B cell (primary cell): ENCODE measurements at regions not wholly inside any gene's neighbourhood (a gene's known extent, or its start where the extent isn't known, plus 50 kb on each side); places are given as distances from the start of the nearest gene placed in this dataset.

ENCODE experiments used
- ATAC-seq: fragments of 200-7000 bp; cut with Tn5 transposase; one replicate; pipeline ENCODE4 v1.10.0; 2021; ENCODE audit warnings: low read depth, mild to moderate bottlenecking, moderate number of reproducible peaks, moderate library complexity
- CTCF ChIA-PET: fragments of 350-600 bp; sonication (Branson Sonifier 250); formaldehyde crosslinking; loops from one replicate; lab custom pipeline; 2021; ENCODE audit warnings: antibody characterized with exemption, inconsistent platforms; lab: Charles Lee
- POLR2A ChIA-PET: fragments of 350-600 bp; sonication (Branson Sonifier 250); formaldehyde crosslinking; loops from one replicate; lab custom pipeline; 2021; ENCODE audit warnings: antibody characterized with exemption; lab: Charles Lee
- DNase-seq: peaks from one replicate; pipeline ENCODE4 v3.0.0; 2013
- H2AFZ ChIP-seq: 2 replicates; pipeline ENCODE4 v1.6.1; 2012; ENCODE audit warnings: mild to moderate bottlenecking, low read depth, low read length; ENCODE audit not compliant: insufficient read depth, poor library complexity, severe bottlenecking
- H3K27ac ChIP-seq, 2 donors: 1 replicate in 1 of 2; 2 replicates in 1 of 2; pipeline ENCODE4 v1.5.1; 2012 to 2013; ENCODE audit warnings: low read length in 2 of 2, mild to moderate bottlenecking in 2 of 2, moderate library complexity in 1 of 2
- H3K27me3 ChIP-seq, 4 experiments: fragments of 200-600 bp in 1 of 4; sonication (generic) in 1 of 4; replicated peaks in 1 of 4; 1 replicate in 2 of 4; 2 replicates in 2 of 4; pipeline versions ENCODE4 v1.6.1 to v1.7.0; 2013 to 2016; ENCODE audit warnings: low read length in 3 of 4, mild to moderate bottlenecking in 2 of 4, mixed read lengths in 1 of 4, moderate library complexity in 1 of 4; ENCODE audit not compliant: insufficient read depth in 4 of 4, control insufficient read depth in 3 of 4; ENCODE audit errors: control extremely low read depth in 1 of 4
- H3K36me3 ChIP-seq, 2 experiments: replicated peaks in 1 of 2; 1 replicate in 1 of 2; 2 replicates in 1 of 2; pipeline versions ENCODE4 v1.6.1 to v1.7.1; 2013; ENCODE audit warnings: low read length in 1 of 2; ENCODE audit not compliant: insufficient read depth in 2 of 2, control insufficient read depth in 1 of 2; ENCODE audit errors: control extremely low read depth in 1 of 2, extremely low read depth in 1 of 2
- H3K4me1 ChIP-seq, 2 donors: fragments of 200-600 bp in 1 of 2; sonication (generic) in 1 of 2; 1 replicate in 1 of 2; 2 replicates in 1 of 2; pipeline versions ENCODE4 v1.5.1 to v1.6.1; 2013 to 2017; ENCODE audit warnings: low read length in 2 of 2; ENCODE audit not compliant: control insufficient read depth in 2 of 2, insufficient read depth in 2 of 2
- H3K4me2 ChIP-seq: replicated peaks from 2 replicates; pipeline ENCODE3; 2012; ENCODE audit warnings: mild to moderate bottlenecking, low read depth, low read length; ENCODE audit not compliant: poor library complexity, severe bottlenecking
- H3K4me3 ChIP-seq, 5 experiments: fragments of 200-600 bp in 1 of 5; sonication (generic) in 1 of 5; 1 replicate in 3 of 5; 2 replicates in 2 of 5; pipeline versions ENCODE4 v1.5.1 to v1.7.0; 2011 to 2016; ENCODE audit warnings: low read length in 4 of 5, mild to moderate bottlenecking in 4 of 5, low read depth in 2 of 5, control low read depth in 1 of 5, moderate library complexity in 1 of 5; ENCODE audit not compliant: insufficient read depth in 1 of 5; ENCODE audit errors: control extremely low read depth in 1 of 5, extremely low read depth in 1 of 5
- H3K79me2 ChIP-seq: fragments of 200-600 bp; sonication (generic); one replicate; pipeline ENCODE4 v1.6.0; 2016; ENCODE audit warnings: low read length; ENCODE audit not compliant: control insufficient read depth, insufficient read depth
- H3K9ac ChIP-seq: fragments of 200-600 bp; sonication (generic); 2 replicates; pipeline ENCODE4 v1.6.1; 2017; ENCODE audit warnings: mild to moderate bottlenecking, low read length, moderate library complexity
- H3K9me3 ChIP-seq, 3 donors: one replicate each; pipeline versions ENCODE4 v1.6.1 to v1.7.1; 2013; ENCODE audit warnings: low read length in 2 of 3; ENCODE audit not compliant: control insufficient read depth in 2 of 3, insufficient read depth in 1 of 3; ENCODE audit errors: control extremely low read depth in 1 of 3
- H4K20me1 ChIP-seq: 2 replicates; pipeline ENCODE4 v1.6.0; 2012; ENCODE audit warnings: mild to moderate bottlenecking, low read length; ENCODE audit not compliant: insufficient read depth, control insufficient read depth, poor library complexity, severe bottlenecking
- H3K27ac Mint-ChIP-seq: one replicate; pipeline ENCODE4 v1.8.0; 2021; ENCODE audit warnings: mixed read lengths
- H3K27me3 Mint-ChIP-seq: one replicate; pipeline ENCODE4 v1.8.0; 2021; ENCODE audit warnings: mixed read lengths
- H3K4me1 Mint-ChIP-seq: one replicate; pipeline ENCODE4 v1.8.0; 2021; ENCODE audit warnings: mixed read lengths
- H3K4me3 Mint-ChIP-seq: one replicate; pipeline ENCODE4 v1.8.0; 2021; ENCODE audit warnings: mixed read lengths
- H3K9me3 Mint-ChIP-seq: one replicate; pipeline ENCODE4 v1.8.0; 2022; ENCODE audit warnings: mixed read lengths; ENCODE audit not compliant: insufficient read depth
- CTCF ChIP-seq: fragments of 200-600 bp; IDR thresholded peaks from one replicate; pipeline ENCODE4 v1.8.0; 2022; ENCODE audit warnings: antibody characterized with exemption, mild to moderate bottlenecking
- EZH2 ChIP-seq: IDR thresholded peaks from 2 replicates; pipeline ENCODE4 v1.6.1; 2012; ENCODE audit warnings: borderline replicate concordance, low read depth, mild to moderate bottlenecking, moderate library complexity, low read length; ENCODE audit not compliant: insufficient read depth, poor library complexity, severe bottlenecking
- WGBS: methylation state at CpG from one replicate; pipeline ENCODE4 v1.1.5; 2013; ENCODE audit warnings: missing lambda C conversion rate; ENCODE audit not compliant: insufficient coverage; 5-methylcytosine and 5-hydroxymethylcytosine counted together
- intact Hi-C: fragments of 100-400 bp; cut with micrococcal nuclease; formaldehyde crosslinking; loops from one replicate; pipeline ENCODE4 v1.10.0; 2022

GRCh38 chr18:78601923-78602322 is 377.7 kb upstream of the SALL3 start:
- 68% methylated on average over 3 of the region's 7 CpGs for WGBS
- CTCF ChIA-PET = no interaction called here
- intact Hi-C loops = no loop called here

GRCh38 chr18:78602430-78602829 is 377.2 kb upstream of the SALL3 start:
- ATAC-seq (no peak), DNase-seq (no peak)
- ChIA-PET CTCF (no interaction called here), POLR2A (no interaction called here)
- TF ChIP-seq CTCF (no peak), EZH2 (no peak)
- H3K27me3 ChIP-seq = no peaks in the 10 kb centered on the region
- no peaks in the 10 kb centered on the region for H3K27me3 Mint-ChIP-seq
- no peak overlapping the region for H2AFZ ChIP-seq
- H3K9me3 ChIP-seq = peaks cover 0 to 32% (median 0%) of the 10 kb centered on the region in 3 donors
- intact Hi-C loops = no loop called here
- no peak overlapping the region for H3K9ac ChIP-seq
- H3K27ac Mint-ChIP-seq = no peak overlapping the region
- H3K4me1 Mint-ChIP-seq = no peaks in the 10 kb centered on the region
- H3K27ac ChIP-seq = no peak overlapping the region
- no peaks in the 10 kb centered on the region for H4K20me1 ChIP-seq
- no peak overlapping the region for H3K4me3 Mint-ChIP-seq
- H3K4me1 ChIP-seq = no peaks in the 10 kb centered on the region
- no peak overlapping the region for H3K4me3 ChIP-seq
- no peaks in the 10 kb centered on the region for H3K79me2 ChIP-seq
- WGBS = 90% methylated on average over 11 of the region's 12 CpGs
- no peaks in the 10 kb centered on the region for H3K36me3 ChIP-seq
- H3K9me3 Mint-ChIP-seq = peaks cover 5% of the 10 kb centered on the region
- no peak overlapping the region for H3K4me2 ChIP-seq

More at GRCh38 chr18:78601923-78602322, 377.7 kb upstream of the SALL3 start:
- H3K27me3 Mint-ChIP-seq = no peaks in the 10 kb centered on the region
- H3K9ac ChIP-seq = no peak overlapping the region
- H3K79me2 ChIP-seq = no peaks in the 10 kb centered on the region
- no peak overlapping the region for H3K27ac ChIP-seq
- POLR2A ChIA-PET = no interaction called here
- no peak for TF ChIP-seq EZH2
- no peak for TF ChIP-seq CTCF
- no peak overlapping the region for H3K4me3 ChIP-seq
- H3K27ac Mint-ChIP-seq = no peak overlapping the region
- no peak overlapping the region for H3K4me3 Mint-ChIP-seq
- H3K36me3 ChIP-seq = no peaks in the 10 kb centered on the region
- peaks cover 0 to 32% (median 0%) of the 10 kb centered on the region in 3 donors for H3K9me3 ChIP-seq
- DNase-seq (no peak), ATAC-seq (no peak)
- no peak overlapping the region for H2AFZ ChIP-seq
- H3K9me3 Mint-ChIP-seq = peaks cover 3% of the 10 kb centered on the region
- no peaks in the 10 kb centered on the region for H4K20me1 ChIP-seq
- H3K4me1 ChIP-seq = no peaks in the 10 kb centered on the region
- H3K4me2 ChIP-seq = no peak overlapping the region
- no peaks in the 10 kb centered on the region for H3K4me1 Mint-ChIP-seq
- no peaks in the 10 kb centered on the region for H3K27me3 ChIP-seq
